AG04450 (cell line): ENCODE measurements at regions not wholly inside any gene's neighbourhood (a gene's known extent, or its start where the extent isn't known, plus 50 kb on each side); places are given as distances from the start of the nearest gene placed in this dataset.

ENCODE experiments used
- CTCF ChIA-PET: fragments of 300-600, 350-600 bp; formaldehyde crosslinking; extraction: SDS; loops from one replicate; lab custom pipeline; 2022; ENCODE audit warnings: antibody characterized with exemption, inconsistent platforms; lab: Charles Lee
- POLR2A ChIA-PET: fragments of 350-600 bp; formaldehyde crosslinking; extraction: SDS; loops from one replicate; lab custom pipeline; 2021; ENCODE audit warnings: antibody characterized with exemption, inconsistent platforms; lab: Yijun Ruan, JAX
- DNase-seq: peaks from one replicate; pipeline ENCODE4 v3.0.0-alpha.2; 2011; ENCODE audit warnings: low read depth, low spot score
- H3K27ac ChIP-seq: one replicate; pipeline ENCODE4 v1.5.1; 2012; ENCODE audit warnings: low read depth, low read length, control low read depth
- H3K27me3 ChIP-seq: one replicate; pipeline ENCODE4 v1.6.0; 2012; ENCODE audit warnings: low read length; ENCODE audit not compliant: control insufficient read depth, insufficient read depth
- H3K4me3 ChIP-seq: 2 replicates; pipeline ENCODE4 v1.5.1; 2011; ENCODE audit warnings: mild to moderate bottlenecking, low read depth, low read length, control low read depth
- H3K9me3 ChIP-seq: 2 replicates; pipeline ENCODE4 v1.5.1; 2012; ENCODE audit warnings: low read length; ENCODE audit not compliant: control insufficient read depth, insufficient read depth
- TF ChIP-seq, protein P1 (sequence below): IDR thresholded peaks from 2 replicates; pipeline ENCODE4 v1.5.1; 2011; ENCODE audit warnings: low read depth, low read length, control low read depth, inconsistent platforms

DNA sequence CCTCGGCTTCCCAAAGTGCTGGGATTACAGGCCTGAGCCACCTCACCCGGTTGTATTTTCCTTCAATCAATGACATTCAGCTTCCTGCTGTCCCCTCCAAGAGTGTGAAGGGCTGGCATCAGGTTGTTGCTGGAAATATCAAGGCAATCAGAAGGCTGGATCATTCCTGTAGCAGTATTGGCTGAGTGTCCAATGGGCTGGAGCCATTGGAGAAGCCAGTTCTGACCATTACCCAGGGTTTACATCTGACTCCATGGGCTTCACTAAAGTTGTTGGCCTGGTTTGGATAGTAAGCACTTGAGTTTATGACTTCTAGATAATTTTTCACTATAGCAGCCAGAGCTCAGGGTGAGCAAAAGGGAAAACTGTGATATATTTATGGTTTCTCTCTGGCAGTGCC is 137.0 kb downstream of the DLEU7 start:
- POLR2A ChIA-PET, result no interaction called here
- H3K4me3 ChIP-seq, result no peak overlapping the region
- no peaks in the 10 kb centered on the region for H3K9me3 ChIP-seq
- CTCF ChIA-PET, result no interaction called here
- H3K27ac ChIP-seq, result no peak overlapping the region
- TF ChIP-seq, protein P1, sequence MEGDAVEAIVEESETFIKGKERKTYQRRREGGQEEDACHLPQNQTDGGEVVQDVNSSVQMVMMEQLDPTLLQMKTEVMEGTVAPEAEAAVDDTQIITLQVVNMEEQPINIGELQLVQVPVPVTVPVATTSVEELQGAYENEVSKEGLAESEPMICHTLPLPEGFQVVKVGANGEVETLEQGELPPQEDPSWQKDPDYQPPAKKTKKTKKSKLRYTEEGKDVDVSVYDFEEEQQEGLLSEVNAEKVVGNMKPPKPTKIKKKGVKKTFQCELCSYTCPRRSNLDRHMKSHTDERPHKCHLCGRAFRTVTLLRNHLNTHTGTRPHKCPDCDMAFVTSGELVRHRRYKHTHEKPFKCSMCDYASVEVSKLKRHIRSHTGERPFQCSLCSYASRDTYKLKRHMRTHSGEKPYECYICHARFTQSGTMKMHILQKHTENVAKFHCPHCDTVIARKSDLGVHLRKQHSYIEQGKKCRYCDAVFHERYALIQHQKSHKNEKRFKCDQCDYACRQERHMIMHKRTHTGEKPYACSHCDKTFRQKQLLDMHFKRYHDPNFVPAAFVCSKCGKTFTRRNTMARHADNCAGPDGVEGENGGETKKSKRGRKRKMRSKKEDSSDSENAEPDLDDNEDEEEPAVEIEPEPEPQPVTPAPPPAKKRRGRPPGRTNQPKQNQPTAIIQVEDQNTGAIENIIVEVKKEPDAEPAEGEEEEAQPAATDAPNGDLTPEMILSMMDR, result no peak
- no peaks in the 10 kb centered on the region for H3K27me3 ChIP-seq
- DNase-seq, result no peak

DNA sequence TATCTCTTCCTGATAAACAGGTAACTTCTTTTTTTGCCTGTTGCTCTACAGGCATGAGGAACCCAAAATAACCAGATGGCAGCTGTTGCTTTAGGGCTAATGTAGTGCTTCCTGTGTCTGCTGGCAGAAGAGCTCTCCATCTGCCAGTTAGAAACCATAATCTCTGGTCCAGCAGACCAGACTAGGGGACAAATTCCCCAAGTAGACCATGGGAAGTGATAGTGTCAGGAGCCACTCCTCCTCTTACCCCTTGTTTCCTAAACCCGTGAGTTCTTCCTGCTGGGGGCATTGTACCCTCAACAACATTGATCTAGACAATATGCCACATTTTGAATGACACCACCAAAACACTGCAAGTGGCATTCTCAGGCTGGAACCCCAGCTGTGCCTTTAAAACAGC is 135.9 kb downstream of the DLEU7 start:
- Histone ChIP-seq H3K27ac (no peak overlapping the region), H3K27me3 (no peaks in the 10 kb centered on the region), H3K4me3 (no peak overlapping the region), H3K9me3 (no peaks in the 10 kb centered on the region)
- TF ChIP-seq, protein P1, result no peak
- DNase-seq, result no peak
- ChIA-PET POLR2A (no interaction called here), CTCF (no interaction called here)

DNA sequence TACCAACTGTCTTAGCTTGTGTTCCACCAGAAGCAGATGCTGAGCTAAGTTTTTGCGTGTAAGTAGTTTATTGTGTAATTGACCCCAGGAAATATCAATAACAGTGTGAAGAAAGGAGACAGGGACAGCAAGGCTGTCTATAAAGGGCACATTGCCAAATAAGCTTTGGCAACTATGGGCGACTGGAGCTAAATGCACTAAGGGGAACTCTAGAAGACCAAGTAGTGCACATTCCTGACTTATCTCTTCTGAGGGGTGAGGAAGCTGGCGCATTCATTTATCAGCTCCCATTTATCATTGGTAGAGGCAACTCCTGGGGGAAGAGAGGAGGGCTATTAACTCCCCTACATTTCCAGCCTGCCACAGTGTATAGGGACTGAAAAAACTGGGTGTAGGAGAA is 135.0 kb downstream of the DLEU7 start:
- TF ChIP-seq, protein P1, result no peak
- H3K27ac ChIP-seq, result no peak overlapping the region
- no peak for DNase-seq
- no peaks in the 10 kb centered on the region for H3K9me3 ChIP-seq
- H3K4me3 ChIP-seq, result no peak overlapping the region
- no peaks in the 10 kb centered on the region for H3K27me3 ChIP-seq
- ChIA-PET POLR2A (interaction anchor here (0.6 kb wide), 1 partner anchor 28 kb away, joined by 4 read pairs; no protein-coding TSS in a partner anchor), CTCF (interaction anchor here (1.5 kb wide), 1 partner anchor 732 kb away, joined by 4 read pairs; no protein-coding TSS in a partner anchor)

DNA sequence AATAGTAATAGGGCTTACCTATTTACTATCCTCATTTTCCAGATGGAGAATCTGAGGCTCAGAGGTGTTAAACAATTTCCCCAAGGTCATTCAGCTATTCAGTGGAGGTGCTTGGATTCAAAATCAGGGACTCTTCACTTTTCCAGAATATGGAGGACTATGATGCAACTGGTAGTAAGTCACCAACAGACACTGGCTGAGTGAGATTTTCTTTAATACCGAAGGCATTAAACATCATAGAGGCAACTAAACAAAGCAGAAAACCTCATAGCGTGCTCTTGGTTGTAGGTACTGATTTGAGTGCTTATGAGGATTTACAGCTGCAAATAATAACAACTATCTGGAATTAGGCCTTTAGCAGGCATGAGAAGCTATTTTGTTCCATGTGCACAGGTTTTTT is 134.4 kb downstream of the DLEU7 start:
- Histone ChIP-seq H3K9me3 (no peaks in the 10 kb centered on the region), H3K4me3 (no peak overlapping the region), H3K27me3 (no peaks in the 10 kb centered on the region), H3K27ac (no peak overlapping the region)
- ChIA-PET POLR2A (interaction anchor here (0.6 kb wide), 1 partner anchor 29 kb away, joined by 4 read pairs; no protein-coding TSS in a partner anchor), CTCF (interaction anchor here (1.5 kb wide), 1 partner anchor 732 kb away, joined by 4 read pairs; no protein-coding TSS in a partner anchor)
- TF ChIP-seq, protein P1, result no peak
- DNase-seq, result no peak

DNA sequence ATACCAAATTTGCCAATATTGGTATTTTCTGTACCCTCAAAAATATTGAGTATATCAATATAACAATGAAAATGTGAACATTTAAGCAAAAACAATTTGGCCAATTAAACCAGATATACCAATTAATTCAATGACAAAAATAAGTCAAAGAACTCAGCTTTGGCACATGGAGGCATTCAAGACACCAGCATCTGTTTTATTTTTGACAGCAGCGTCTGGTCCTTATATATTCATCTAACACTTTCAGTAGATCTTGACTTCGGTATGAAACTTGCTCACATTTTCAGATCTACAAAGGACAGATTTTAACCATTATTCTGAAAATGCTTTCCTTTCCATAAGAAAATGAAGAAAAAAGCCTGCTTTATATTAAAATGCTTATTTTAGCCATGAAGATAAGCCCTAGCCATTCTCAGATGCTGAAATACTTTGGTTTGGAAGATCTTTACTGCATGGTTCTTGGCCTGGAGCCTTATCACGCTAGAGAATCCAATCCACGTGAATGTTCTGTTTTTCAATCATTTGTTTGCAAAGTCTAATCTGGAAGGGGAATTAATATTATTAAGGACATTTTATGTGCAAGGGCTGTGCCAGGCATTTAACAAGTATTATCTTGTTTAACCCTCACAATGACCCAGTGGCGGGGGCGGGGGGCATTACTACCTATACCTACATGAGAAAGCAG is 132.2 kb downstream of the DLEU7 start:
- H3K27ac ChIP-seq, result no peak overlapping the region
- ChIA-PET POLR2A (no interaction called here), CTCF (no interaction called here)
- no peaks in the 10 kb centered on the region for H3K9me3 ChIP-seq
- TF ChIP-seq, protein P1, result no peak
- no peak for DNase-seq
- H3K27me3 ChIP-seq, result no peaks in the 10 kb centered on the region
- no peak overlapping the region for H3K4me3 ChIP-seq
